DOHH2 (cell line): ENCODE measurements at regions not wholly inside any gene's neighbourhood (a gene's known extent, or its start where the extent isn't known, plus 50 kb on each side); places are given as distances from the start of the nearest gene placed in this dataset.

Experiments used
- H3F3A ChIP-seq: fragments of 200-600 bp; sonication (generic), shearing (Covaris generic); 2 replicates; pipeline ENCODE4 v1.6.0; 2016; ENCODE audit warnings: antibody characterized with exemption, mild to moderate bottlenecking; ENCODE audit not compliant: control insufficient read depth, insufficient read depth
- H3K27ac ChIP-seq: fragments of 200-600 bp; sonication (generic); 2 replicates; pipeline ENCODE4 v1.5.1; 2014; ENCODE audit warnings: low read depth, mild to moderate bottlenecking, low read length, moderate library complexity
- H3K27me3 ChIP-seq: fragments of 200-600 bp; sonication (generic); 2 replicates; pipeline ENCODE4 v1.6.1; 2014; ENCODE audit warnings: mild to moderate bottlenecking, low read length, mixed read lengths; ENCODE audit not compliant: control insufficient read depth
- H3K36me3 ChIP-seq: fragments of 200-600 bp; sonication (generic); 2 replicates; pipeline ENCODE4 v1.6.1; 2014; ENCODE audit warnings: mild to moderate bottlenecking, low read length, moderate library complexity, mixed read lengths; ENCODE audit not compliant: control insufficient read depth
- H3K4me1 ChIP-seq: fragments of 200-600 bp; sonication (generic); 2 replicates; pipeline ENCODE4 v1.6.1; 2014; ENCODE audit warnings: mild to moderate bottlenecking, low read length, mixed read lengths; ENCODE audit not compliant: control insufficient read depth
- H3K4me2 ChIP-seq: fragments of 200-600 bp; sonication (generic); 2 replicates; pipeline ENCODE4 v1.6.0; 2014; ENCODE audit warnings: mild to moderate bottlenecking, low read length, moderate library complexity
- H3K4me3 ChIP-seq: fragments of 200-600 bp; sonication (generic); 2 replicates; pipeline ENCODE4 v1.5.1; 2014; ENCODE audit warnings: mild to moderate bottlenecking, low read length, mixed read lengths
- H3K79me2 ChIP-seq: fragments of 200-600 bp; sonication (generic); 2 replicates; pipeline ENCODE4 v1.6.1; 2014; ENCODE audit warnings: mild to moderate bottlenecking, low read length, mixed read lengths; ENCODE audit not compliant: control insufficient read depth
- H3K9me2 ChIP-seq: fragments of 200-600 bp; sonication (generic); replicated peaks from 2 replicates; pipeline ENCODE4 v1.6.1; 2014; ENCODE audit warnings: mild to moderate bottlenecking, low read length, mixed read lengths; ENCODE audit not compliant: control insufficient read depth
- H3K9me3 ChIP-seq: fragments of 200-600 bp; sonication (generic); 2 replicates; pipeline ENCODE4 v1.6.1; 2014; ENCODE audit warnings: antibody characterized with exemption, low read length, mixed read lengths; ENCODE audit not compliant: control insufficient read depth, insufficient read depth
- H4K20me1 ChIP-seq: fragments of 200-600 bp; sonication (generic); 2 replicates; pipeline ENCODE4 v1.6.0; 2014; ENCODE audit warnings: low read depth, mild to moderate bottlenecking, antibody characterized with exemption, low read length, moderate library complexity; ENCODE audit not compliant: control insufficient read depth, insufficient read depth
- EZH2phosphoT487 ChIP-seq: fragments of 200-600 bp; sonication (generic); IDR thresholded peaks from 2 replicates; pipeline ENCODE4 v1.6.1; 2017; ENCODE audit warnings: borderline replicate concordance, mild to moderate bottlenecking, antibody characterized with exemption, low read length, moderate library complexity, mixed read lengths
- TF ChIP-seq, protein P1 (sequence below): fragments of 200-600 bp; sonication (generic); IDR thresholded peaks from one replicate; pipeline ENCODE4 v1.5.1; 2014; ENCODE audit warnings: antibody characterized with exemption, mild to moderate bottlenecking, low read depth, low read length; ENCODE audit not compliant: poor library complexity, severe bottlenecking

DNA sequence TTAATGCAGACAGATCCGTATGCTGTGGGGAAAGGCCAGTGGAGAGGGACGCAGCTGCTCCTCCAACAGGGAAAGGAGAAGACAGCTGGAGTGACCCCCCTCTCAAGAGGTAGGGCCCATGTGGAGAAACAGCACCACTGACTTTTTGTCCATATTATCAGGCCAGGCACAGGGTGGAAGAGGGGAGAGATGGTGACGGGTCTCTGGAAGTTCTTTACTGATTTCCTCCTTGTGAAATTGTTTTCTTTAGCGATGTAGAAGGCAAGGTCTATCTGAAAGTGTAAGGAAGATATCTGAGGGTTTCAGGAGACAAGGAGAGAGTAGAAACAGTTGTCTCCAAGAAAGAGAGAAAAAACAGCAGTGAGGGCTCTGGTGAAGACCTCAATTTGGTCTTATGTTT is 338.8 kb downstream of the VPS13C start:
- no peak for TF ChIP-seq EZH2phosphoT487
- TF ChIP-seq, protein P1, sequence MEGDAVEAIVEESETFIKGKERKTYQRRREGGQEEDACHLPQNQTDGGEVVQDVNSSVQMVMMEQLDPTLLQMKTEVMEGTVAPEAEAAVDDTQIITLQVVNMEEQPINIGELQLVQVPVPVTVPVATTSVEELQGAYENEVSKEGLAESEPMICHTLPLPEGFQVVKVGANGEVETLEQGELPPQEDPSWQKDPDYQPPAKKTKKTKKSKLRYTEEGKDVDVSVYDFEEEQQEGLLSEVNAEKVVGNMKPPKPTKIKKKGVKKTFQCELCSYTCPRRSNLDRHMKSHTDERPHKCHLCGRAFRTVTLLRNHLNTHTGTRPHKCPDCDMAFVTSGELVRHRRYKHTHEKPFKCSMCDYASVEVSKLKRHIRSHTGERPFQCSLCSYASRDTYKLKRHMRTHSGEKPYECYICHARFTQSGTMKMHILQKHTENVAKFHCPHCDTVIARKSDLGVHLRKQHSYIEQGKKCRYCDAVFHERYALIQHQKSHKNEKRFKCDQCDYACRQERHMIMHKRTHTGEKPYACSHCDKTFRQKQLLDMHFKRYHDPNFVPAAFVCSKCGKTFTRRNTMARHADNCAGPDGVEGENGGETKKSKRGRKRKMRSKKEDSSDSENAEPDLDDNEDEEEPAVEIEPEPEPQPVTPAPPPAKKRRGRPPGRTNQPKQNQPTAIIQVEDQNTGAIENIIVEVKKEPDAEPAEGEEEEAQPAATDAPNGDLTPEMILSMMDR = no peak

DNA sequence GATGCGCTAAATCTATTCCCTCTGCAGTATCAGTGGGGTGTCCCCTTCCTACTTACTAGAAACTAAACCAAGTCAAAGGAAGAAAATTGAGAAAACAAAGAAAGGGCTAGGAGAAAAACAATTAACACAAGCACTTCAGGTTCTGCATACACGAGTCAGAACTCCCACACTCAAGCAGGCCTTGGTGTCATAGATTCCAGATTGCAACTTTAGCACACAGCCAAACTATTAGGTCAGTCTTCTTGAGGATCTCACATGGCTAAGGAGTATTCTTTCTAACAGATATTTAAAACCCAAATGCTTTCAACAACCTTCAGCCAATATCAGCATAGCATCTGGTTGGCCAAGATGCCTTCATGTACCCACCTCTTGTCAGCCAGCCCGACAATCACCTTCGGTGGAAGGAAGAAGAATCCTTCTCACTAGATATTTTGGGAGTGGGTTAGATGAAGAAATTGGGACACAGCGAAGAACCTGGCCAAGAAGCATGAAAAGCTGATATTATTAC is 340.0 kb downstream of the VPS13C start:
- peaks cover 8% of the 10 kb centered on the region for H3K27me3 ChIP-seq

More for the DNA sequence above, 338.8 kb downstream of the VPS13C start:
- Histone ChIP-seq H3F3A (no peaks in the 10 kb centered on the region), H3K36me3 (no peaks in the 10 kb centered on the region), H3K4me1 (no peaks in the 10 kb centered on the region), H3K4me3 (no peak overlapping the region), H3K9me2 (no peaks in the 10 kb centered on the region), H3K27me3 (peaks cover 8% of the 10 kb centered on the region), H3K27ac (no peak overlapping the region), H3K4me2 (no peak overlapping the region), H4K20me1 (no peaks in the 10 kb centered on the region), H3K79me2 (no peaks in the 10 kb centered on the region), H3K9me3 (no peaks in the 10 kb centered on the region)

DNA sequence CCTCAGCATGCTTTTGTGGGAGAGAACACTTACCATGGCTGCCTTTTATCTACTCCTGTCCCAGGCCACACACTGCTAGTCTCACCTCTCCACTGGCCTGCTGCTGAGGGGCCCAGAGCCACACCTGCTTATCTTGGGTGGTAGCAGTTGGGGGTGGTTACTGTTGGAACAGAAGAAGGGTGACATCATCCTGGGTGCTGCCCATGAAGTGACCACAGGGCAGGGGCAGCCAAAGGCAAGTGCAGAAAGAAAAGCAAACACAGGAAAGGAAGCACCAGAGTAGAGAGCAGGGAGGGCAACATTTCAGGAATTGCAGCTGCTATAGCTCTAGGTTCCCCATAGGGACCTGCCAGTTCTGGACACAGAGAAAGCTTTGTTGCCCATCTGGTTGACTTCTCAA is 345.2 kb downstream of the VPS13C start:
- no peaks in the 10 kb centered on the region for H3K4me1 ChIP-seq
- H4K20me1 ChIP-seq = no peaks in the 10 kb centered on the region
- H3K36me3 ChIP-seq = no peaks in the 10 kb centered on the region
- H3F3A ChIP-seq = no peaks in the 10 kb centered on the region
- peaks cover 8% of the 10 kb centered on the region for H3K27me3 ChIP-seq
- TF ChIP-seq, protein P1 = no peak
- no peak for TF ChIP-seq EZH2phosphoT487
- H3K4me3 ChIP-seq = no peak overlapping the region
- H3K4me2 ChIP-seq = no peak overlapping the region
- H3K9me3 ChIP-seq = no peaks in the 10 kb centered on the region
- H3K79me2 ChIP-seq = no peaks in the 10 kb centered on the region
- H3K9me2 ChIP-seq = no peaks in the 10 kb centered on the region
- no peak overlapping the region for H3K27ac ChIP-seq

More for the DNA sequence above, 340.0 kb downstream of the VPS13C start:
- no peak overlapping the region for H3K27ac ChIP-seq
- H3K79me2 ChIP-seq = no peaks in the 10 kb centered on the region
- H3K4me3 ChIP-seq = no peak overlapping the region
- no peaks in the 10 kb centered on the region for H3K9me3 ChIP-seq
- TF ChIP-seq, protein P1 = no peak
- TF ChIP-seq EZH2phosphoT487 = no peak
- no peaks in the 10 kb centered on the region for H3K4me1 ChIP-seq
- H4K20me1 ChIP-seq = no peaks in the 10 kb centered on the region
- no peak overlapping the region for H3K4me2 ChIP-seq
- H3F3A ChIP-seq = no peaks in the 10 kb centered on the region
- H3K9me2 ChIP-seq = no peaks in the 10 kb centered on the region
- H3K36me3 ChIP-seq = no peaks in the 10 kb centered on the region
